ENCODE measurements at regions not wholly inside any gene's neighbourhood (a gene's known extent, or its start where the extent isn't known, plus 50 kb on each side); places are given as distances from the start of the nearest gene placed in this dataset.

- ATAC-seq (no peak), DNase-seq (no peak)
- H3K4me3 Mint-ChIP-seq: no peak overlapping the region
- POLR2A ChIA-PET: no interaction called here
- H3K9me3 Mint-ChIP-seq: no peaks in the 10 kb centered on the region
- no peaks in the 10 kb centered on the region for H3K36me3 Mint-ChIP-seq
- H3K27ac Mint-ChIP-seq: no peak overlapping the region
- no peaks in the 10 kb centered on the region for H3K27me3 Mint-ChIP-seq
- no peaks in the 10 kb centered on the region for H3K4me1 Mint-ChIP-seq
Measured at GRCh38 chr1:193794239-193794638, 607.8 kb upstream of the B3GALT2 start.

DNA sequence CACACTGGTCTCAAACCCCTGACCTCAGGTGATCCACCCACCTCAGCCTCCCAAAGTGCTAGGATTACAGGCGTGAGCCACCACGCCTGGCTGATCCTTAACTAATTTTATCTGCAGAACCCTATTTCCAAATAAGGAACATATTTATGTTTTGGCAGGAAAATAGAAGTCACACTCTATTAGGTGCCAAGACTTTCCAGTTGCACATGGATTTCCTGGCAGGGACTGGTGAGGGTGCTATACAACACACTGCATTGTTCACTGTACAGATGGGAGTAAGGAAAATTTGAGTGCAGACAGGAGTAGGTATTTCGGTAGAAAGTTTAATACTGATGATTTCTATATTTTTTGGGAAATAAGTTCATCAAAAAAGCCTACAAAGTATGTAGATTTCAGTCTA is 605.3 kb upstream of the B3GALT2 start:
- POLR2A ChIA-PET: no interaction called here
- Mint-ChIP-seq H3K4me3 (no peak overlapping the region), H3K27ac (no peak overlapping the region)

GRCh38 chr1:193787061-193787460 is 600.6 kb upstream of the B3GALT2 start:
- no peaks in the 10 kb centered on the region for H3K27me3 Mint-ChIP-seq
- POLR2A ChIA-PET: no interaction called here
- ATAC-seq: no peak
- no peaks in the 10 kb centered on the region for H3K36me3 Mint-ChIP-seq
- H3K9me3 Mint-ChIP-seq: no peaks in the 10 kb centered on the region
- no peak overlapping the region for H3K27ac Mint-ChIP-seq
- no peak overlapping the region for H3K4me3 Mint-ChIP-seq
- peaks cover 0 to 6% (median 3%) of the 10 kb centered on the region in 4 donors for H3K4me1 Mint-ChIP-seq
- DNase-seq: no peak

More for the DNA sequence above, 605.3 kb upstream of the B3GALT2 start:
- Mint-ChIP-seq H3K36me3 (no peaks in the 10 kb centered on the region), H3K4me1 (peaks cover 0 to 6% (median 3%) of the 10 kb centered on the region in 4 donors), H3K27me3 (no peaks in the 10 kb centered on the region), H3K9me3 (no peaks in the 10 kb centered on the region)
- DNase-seq (no peak), ATAC-seq (no peak)

DNA sequence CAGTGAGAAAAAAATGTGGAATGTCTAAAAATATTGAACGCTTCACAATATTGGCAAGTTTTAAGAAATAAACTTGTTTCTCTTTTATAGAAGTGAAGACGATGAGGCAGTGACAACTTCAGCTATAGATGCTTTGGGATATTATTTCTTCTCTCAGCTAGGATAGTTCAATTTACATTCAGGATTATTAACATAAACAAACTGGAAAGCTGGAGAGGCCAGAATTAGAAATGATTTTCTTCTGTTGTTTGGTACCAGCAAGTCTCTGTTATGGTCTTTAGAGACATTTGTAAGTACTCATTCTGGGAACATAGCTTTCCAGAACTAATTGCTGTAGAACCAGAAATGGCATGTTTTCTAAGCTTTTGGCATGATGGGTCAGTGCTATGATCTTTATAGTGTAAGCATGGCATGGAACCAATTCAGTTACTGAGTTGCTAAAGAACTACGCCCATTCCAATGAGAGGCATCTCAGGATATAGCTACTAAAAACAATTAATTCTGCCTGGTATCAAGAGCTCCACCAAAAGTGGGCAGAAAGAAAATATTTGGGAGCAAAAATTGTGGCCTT is 599.5 kb upstream of the B3GALT2 start:
- ATAC-seq (no peak), DNase-seq (no peak)
- no peak overlapping the region for H3K27ac Mint-ChIP-seq
- H3K4me3 Mint-ChIP-seq: no peak overlapping the region
- peaks cover 0 to 6% (median 3%) of the 10 kb centered on the region in 4 donors for H3K4me1 Mint-ChIP-seq
- POLR2A ChIA-PET: no interaction called here
- no peaks in the 10 kb centered on the region for H3K9me3 Mint-ChIP-seq
- no peaks in the 10 kb centered on the region for H3K27me3 Mint-ChIP-seq
- H3K36me3 Mint-ChIP-seq: no peaks in the 10 kb centered on the region

GRCh38 chr1:193774536-193775323 is 588.3 kb upstream of the B3GALT2 start:
- H3K4me3 Mint-ChIP-seq: no peak overlapping the region
- DNase-seq: no peak
- H3K4me1 Mint-ChIP-seq: peaks cover 3 to 6% (median 5%) of the 10 kb centered on the region in 4 donors
- no peaks in the 10 kb centered on the region for H3K27me3 Mint-ChIP-seq
- H3K9me3 Mint-ChIP-seq: peaks cover 7 to 30% (median 13%) of the 10 kb centered on the region in 9 donors
- POLR2A ChIA-PET: no interaction called here
- H3K36me3 Mint-ChIP-seq: peaks cover 0 to 25% (median 17%) of the 10 kb centered on the region in 3 donors
- ATAC-seq: no peak
- no peak overlapping the region for H3K27ac Mint-ChIP-seq

- ATAC-seq (no peak), DNase-seq (no peak)
- peaks cover 3 to 6% (median 5%) of the 10 kb centered on the region in 4 donors for H3K4me1 Mint-ChIP-seq
- H3K4me3 Mint-ChIP-seq: no peak overlapping the region
- POLR2A ChIA-PET: no interaction called here
- no peaks in the 10 kb centered on the region for H3K27me3 Mint-ChIP-seq
- no peak overlapping the region for H3K27ac Mint-ChIP-seq
- peaks cover 0 to 23% (median 17%) of the 10 kb centered on the region in 3 donors for H3K36me3 Mint-ChIP-seq
- peaks cover 4 to 27% (median 12%) of the 10 kb centered on the region in 9 donors for H3K9me3 Mint-ChIP-seq
Measured at GRCh38 chr1:193771596-193771995, 585.2 kb upstream of the B3GALT2 start.

DNA sequence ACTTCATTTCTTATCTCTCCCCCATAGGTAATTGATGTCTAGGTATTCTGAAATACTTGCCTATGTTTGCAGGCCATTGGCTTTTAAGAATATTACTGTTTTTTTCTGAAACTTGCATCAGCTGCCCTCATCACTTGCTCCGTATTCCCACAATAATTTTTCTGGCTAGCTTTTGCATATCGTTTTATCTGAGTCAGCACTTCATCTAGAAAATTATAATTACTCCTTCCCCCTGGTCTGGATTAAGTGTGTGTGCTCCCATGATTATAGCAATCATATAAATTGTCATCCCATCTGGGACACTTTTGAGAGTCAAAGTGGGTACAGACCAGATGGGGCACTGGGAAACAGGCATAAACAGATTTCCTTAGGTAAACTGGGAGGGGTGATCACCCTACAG is 583.2 kb upstream of the B3GALT2 start:
- no peaks in the 10 kb centered on the region for H3K27me3 Mint-ChIP-seq
- H3K36me3 Mint-ChIP-seq: peaks cover 0 to 4% (median 3%) of the 10 kb centered on the region in 3 donors
- peaks cover 3 to 6% (median 5%) of the 10 kb centered on the region in 4 donors for H3K4me1 Mint-ChIP-seq
- DNase-seq: no peak
- peaks cover 0 to 8% (median 3%) of the 10 kb centered on the region in 9 donors for H3K9me3 Mint-ChIP-seq
- H3K4me3 Mint-ChIP-seq: no peak overlapping the region
- H3K27ac Mint-ChIP-seq: no peak overlapping the region
- ATAC-seq: no peak
- POLR2A ChIA-PET: no interaction called here

GRCh38 chr1:193767886-193768285 is 581.5 kb upstream of the B3GALT2 start:
- no peak overlapping the region for H3K4me3 Mint-ChIP-seq
- H3K27ac Mint-ChIP-seq: no peak overlapping the region
- H3K4me1 Mint-ChIP-seq: peaks cover 0 to 3% (median 0%) of the 10 kb centered on the region in 4 donors
- DNase-seq: no peak
- no peaks in the 10 kb centered on the region for H3K27me3 Mint-ChIP-seq
- H3K36me3 Mint-ChIP-seq: no peaks in the 10 kb centered on the region
- POLR2A ChIA-PET: no interaction called here
- H3K9me3 Mint-ChIP-seq: no peaks in the 10 kb centered on the region
- no peak for ATAC-seq

- ATAC-seq: no peak
- Mint-ChIP-seq H3K4me3 (no peak overlapping the region), H3K27ac (no peak overlapping the region), H3K36me3 (no peaks in the 10 kb centered on the region), H3K4me1 (no peaks in the 10 kb centered on the region), H3K27me3 (no peaks in the 10 kb centered on the region), H3K9me3 (no peaks in the 10 kb centered on the region)
- DNase-seq: no peak
- POLR2A ChIA-PET: no interaction called here
Measured at GRCh38 chr1:193766329-193766728, 579.9 kb upstream of the B3GALT2 start.

- DNase-seq (no peak), ATAC-seq (no peak)
- Mint-ChIP-seq H3K9me3 (no peaks in the 10 kb centered on the region), H3K27me3 (no peaks in the 10 kb centered on the region), H3K36me3 (no peaks in the 10 kb centered on the region), H3K27ac (peak overlapping the region in 1 of 10 donors; percentile 13), H3K4me3 (no peak overlapping the region), H3K4me1 (no peaks in the 10 kb centered on the region)
- POLR2A ChIA-PET: no interaction called here
Measured at GRCh38 chr1:193763266-193763665, 576.9 kb upstream of the B3GALT2 start.

DNA sequence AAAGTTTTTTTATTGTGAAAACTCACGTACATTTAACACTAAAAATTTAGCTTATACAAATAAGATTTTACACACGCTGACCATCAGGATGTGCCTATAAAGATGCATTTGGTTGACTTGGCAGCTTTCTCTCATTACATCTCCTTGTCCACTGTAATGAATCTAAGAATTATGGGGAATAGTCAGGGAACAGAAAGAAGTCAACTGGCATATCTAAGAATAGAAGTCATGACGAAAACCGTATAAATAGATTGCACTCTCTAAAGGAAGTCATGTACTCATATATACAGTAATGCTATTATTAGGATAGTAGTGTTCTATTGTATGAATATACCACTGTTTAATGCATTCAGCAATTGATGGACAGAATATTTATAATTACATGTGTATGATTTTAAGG is 575.8 kb upstream of the B3GALT2 start:
- Mint-ChIP-seq H3K27ac (no peak overlapping the region), H3K36me3 (no peaks in the 10 kb centered on the region), H3K4me1 (no peaks in the 10 kb centered on the region), H3K4me3 (no peak overlapping the region), H3K9me3 (no peaks in the 10 kb centered on the region), H3K27me3 (no peaks in the 10 kb centered on the region)
- ATAC-seq (no peak), DNase-seq (no peak)
- POLR2A ChIA-PET: no interaction called here

GRCh38 chr1:193755441-193755840 is 569.0 kb upstream of the B3GALT2 start:
- Mint-ChIP-seq H3K36me3 (peaks cover 0 to 4% (median 0%) of the 10 kb centered on the region in 3 donors), H3K27ac (peak overlapping the region in 1 of 10 donors; percentile 26), H3K4me1 (peaks cover 0 to 2% (median 0%) of the 10 kb centered on the region in 4 donors), H3K9me3 (peaks cover 0 to 2% (median 0%) of the 10 kb centered on the region in 9 donors), H3K27me3 (no peaks in the 10 kb centered on the region), H3K4me3 (no peak overlapping the region)
- ATAC-seq (no peak), DNase-seq (no peak)
- POLR2A ChIA-PET: no interaction called here

- peaks cover 0 to 2% (median 0%) of the 10 kb centered on the region in 4 donors for H3K4me1 Mint-ChIP-seq
- H3K27ac Mint-ChIP-seq: no peak overlapping the region
- no peaks in the 10 kb centered on the region for H3K27me3 Mint-ChIP-seq
- peaks cover 0 to 4% (median 0%) of the 10 kb centered on the region in 3 donors for H3K36me3 Mint-ChIP-seq
- ATAC-seq (no peak), DNase-seq (no peak)
- peaks cover 0 to 2% (median 0%) of the 10 kb centered on the region in 9 donors for H3K9me3 Mint-ChIP-seq
- POLR2A ChIA-PET: no interaction called here
- no peak overlapping the region for H3K4me3 Mint-ChIP-seq
Measured at GRCh38 chr1:193754732-193755427, 568.5 kb upstream of the B3GALT2 start.

All from naive thymus-derived CD8-positive, alpha-beta T cell (primary cell).